GM12872 (cell line): ENCODE measurements at regions not wholly inside any gene's neighbourhood (a gene's known extent, or its start where the extent isn't known, plus 50 kb on each side); places are given as distances from the start of the nearest gene placed in this dataset.

Experiments used
- TF ChIP-seq, protein P1 (sequence below): IDR thresholded peaks from 3 replicates; pipeline ENCODE4 v1.5.1; 2011; ENCODE audit warnings: low read depth, mild to moderate bottlenecking, low read length, moderate library complexity; ENCODE audit not compliant: insufficient read depth

DNA sequence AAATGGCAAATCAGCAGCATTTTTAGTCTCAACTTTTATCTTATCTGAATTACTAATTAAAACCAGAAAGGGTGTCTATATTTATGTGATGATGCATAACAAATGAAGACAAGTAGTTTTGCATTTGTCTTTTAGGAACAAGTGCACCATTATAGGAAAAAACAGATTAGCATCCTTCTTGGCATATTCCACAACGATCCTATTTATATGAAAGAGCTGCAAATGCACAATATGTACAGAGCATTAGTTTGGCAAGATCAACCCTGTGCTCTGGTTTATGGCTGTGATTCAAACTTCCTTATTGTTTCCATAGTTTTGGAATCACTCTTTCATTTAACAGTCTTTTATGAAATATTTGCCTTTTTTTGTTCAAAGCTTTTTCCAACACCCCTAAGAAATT lies 486.8 kb downstream of the KCNH5 start:
- TF ChIP-seq, protein P1, sequence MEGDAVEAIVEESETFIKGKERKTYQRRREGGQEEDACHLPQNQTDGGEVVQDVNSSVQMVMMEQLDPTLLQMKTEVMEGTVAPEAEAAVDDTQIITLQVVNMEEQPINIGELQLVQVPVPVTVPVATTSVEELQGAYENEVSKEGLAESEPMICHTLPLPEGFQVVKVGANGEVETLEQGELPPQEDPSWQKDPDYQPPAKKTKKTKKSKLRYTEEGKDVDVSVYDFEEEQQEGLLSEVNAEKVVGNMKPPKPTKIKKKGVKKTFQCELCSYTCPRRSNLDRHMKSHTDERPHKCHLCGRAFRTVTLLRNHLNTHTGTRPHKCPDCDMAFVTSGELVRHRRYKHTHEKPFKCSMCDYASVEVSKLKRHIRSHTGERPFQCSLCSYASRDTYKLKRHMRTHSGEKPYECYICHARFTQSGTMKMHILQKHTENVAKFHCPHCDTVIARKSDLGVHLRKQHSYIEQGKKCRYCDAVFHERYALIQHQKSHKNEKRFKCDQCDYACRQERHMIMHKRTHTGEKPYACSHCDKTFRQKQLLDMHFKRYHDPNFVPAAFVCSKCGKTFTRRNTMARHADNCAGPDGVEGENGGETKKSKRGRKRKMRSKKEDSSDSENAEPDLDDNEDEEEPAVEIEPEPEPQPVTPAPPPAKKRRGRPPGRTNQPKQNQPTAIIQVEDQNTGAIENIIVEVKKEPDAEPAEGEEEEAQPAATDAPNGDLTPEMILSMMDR = no peak

- TF ChIP-seq, protein P1 = no peak
These were observed 460.0 kb downstream of the KCNH5 start for GRCh38 chr14:62585247-62585646.

DNA sequence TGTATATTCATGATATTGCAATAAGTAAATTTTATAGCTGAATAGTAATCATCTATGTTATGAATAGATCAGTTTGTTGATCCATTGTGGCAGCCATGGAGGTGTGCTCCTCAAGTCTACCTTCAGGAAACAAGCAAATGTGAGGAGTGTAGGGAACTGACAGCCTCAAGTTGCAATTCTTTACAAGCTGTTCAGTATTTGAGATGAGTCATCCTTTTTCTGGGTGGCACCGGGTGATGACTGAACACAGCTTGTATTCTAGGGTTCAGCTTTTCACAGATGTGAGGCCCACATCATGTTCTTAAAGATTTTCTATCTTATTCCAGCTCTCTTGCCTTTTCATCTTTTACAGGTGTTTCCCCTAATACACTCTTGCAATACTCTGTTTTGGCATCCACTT lies 452.4 kb downstream of the KCNH5 start:
- TF ChIP-seq, protein P1 = no peak

DNA sequence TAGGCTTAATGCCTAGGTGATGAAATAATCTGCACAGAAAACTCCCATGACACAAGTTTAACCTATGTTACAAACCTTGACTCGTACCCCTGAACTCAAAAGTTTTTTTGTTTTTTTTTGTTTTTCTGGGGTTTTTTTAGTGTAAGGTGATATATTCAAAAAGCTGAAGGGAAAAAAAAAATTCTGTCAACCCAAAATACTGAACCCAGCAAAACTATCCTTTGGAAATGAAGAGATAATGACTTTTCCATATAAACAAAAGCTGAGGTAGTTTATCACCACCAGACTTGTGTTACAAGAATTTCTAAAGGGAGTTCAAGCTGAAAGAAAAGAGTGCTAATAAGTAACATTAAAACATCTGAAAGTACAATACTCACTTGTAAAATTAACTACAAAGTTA lies 448.1 kb downstream of the KCNH5 start:
- TF ChIP-seq, protein P1 = no peak

DNA sequence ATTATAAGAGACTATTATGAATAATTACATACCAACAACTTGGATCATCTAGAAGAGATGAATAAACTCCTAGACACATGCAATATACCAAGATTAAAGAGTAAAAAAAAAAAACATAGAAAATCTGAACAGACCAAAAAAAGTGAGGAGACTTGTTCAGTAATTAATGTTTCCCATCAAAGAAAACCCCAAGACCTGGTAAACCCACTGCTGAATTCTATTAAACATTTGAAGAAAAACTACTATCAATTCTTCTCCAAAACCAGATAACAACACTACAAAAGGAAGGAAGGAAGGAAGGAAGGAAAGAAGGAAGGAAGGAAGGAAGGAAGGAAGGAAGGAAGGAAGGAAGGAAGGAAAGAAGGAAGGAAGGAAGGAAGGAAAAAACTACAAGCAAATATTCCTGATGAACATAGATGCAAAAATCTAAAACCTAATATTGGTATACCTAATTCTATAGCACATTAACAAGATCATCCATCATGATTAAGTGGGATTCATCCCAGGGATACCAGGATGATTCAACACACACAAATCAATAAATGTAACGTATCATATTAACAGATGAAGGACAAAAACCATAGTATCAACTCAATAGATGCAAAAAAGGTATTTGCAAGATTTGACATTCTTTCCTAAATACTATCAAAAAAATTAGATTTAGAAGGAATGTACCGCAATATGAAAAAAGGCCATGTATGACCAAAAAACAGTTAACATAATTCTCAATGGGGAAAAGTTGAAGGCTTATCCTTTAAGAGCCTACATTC lies 445.5 kb downstream of the KCNH5 start:
- TF ChIP-seq, protein P1 = no peak

DNA sequence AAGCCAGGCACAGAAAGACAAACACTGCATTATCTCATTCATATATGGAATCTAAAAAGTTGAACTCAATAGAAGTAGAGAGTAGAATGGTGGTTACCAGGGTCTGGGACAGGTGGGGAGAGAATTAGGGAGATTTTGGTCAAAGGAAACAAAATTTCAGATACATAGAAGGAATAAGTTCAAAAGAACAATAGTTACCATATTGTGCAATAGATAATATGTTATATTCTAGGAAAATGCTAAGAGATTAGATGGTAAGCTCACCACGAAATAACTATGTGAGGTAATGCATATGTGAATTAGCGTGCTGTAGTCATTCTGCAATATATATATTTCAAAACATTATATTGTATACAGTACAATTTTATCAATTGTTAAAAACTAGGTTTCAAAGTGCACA lies 442.5 kb downstream of the KCNH5 start:
- TF ChIP-seq, protein P1 = no peak

- TF ChIP-seq, protein P1 = no peak
These were observed 440.7 kb downstream of the KCNH5 start for GRCh38 chr14:62604524-62604923.
